ENCODE measurements at regions not wholly inside any gene's neighbourhood (a gene's known extent, or its start where the extent isn't known, plus 50 kb on each side); places are given as distances from the start of the nearest gene placed in this dataset.
"Not testable (repeated sequence)": the region's sequence is repeated elsewhere in the genome, so short reads cannot be mapped to it uniquely, and the experiment has no call there.

GRCh38 chr14:87240319-87240718, 752.7 kb downstream of the GALC start:
- not testable (repeated sequence) for DNase-seq

GRCh38 chr14:87233806-87234384, 759.1 kb downstream of the GALC start:
- no peak for DNase-seq

- DNase-seq: no peak
Observed at GRCh38 chr14:87233266-87233665, 759.7 kb downstream of the GALC start.

- no peak for DNase-seq
Observed at GRCh38 chr14:87231336-87232026, 761.5 kb downstream of the GALC start.

- no peak for DNase-seq
Observed at GRCh38 chr14:87230726-87231125, 762.3 kb downstream of the GALC start.

GRCh38 chr14:87229131-87229530, 763.9 kb downstream of the GALC start:
- DNase-seq: no peak

- no peak for DNase-seq
Observed at GRCh38 chr14:87217023-87217422, 776.0 kb downstream of the GALC start.

- no peak for DNase-seq
Observed at GRCh38 chr14:87214558-87214957, 778.4 kb downstream of the GALC start.

- no peak for DNase-seq
Observed at GRCh38 chr14:87207756-87208155, 785.2 kb downstream of the GALC start.

GRCh38 chr14:87205811-87206210, 787.2 kb downstream of the GALC start:
- DNase-seq: no peak

GRCh38 chr14:87203346-87203745, 789.6 kb downstream of the GALC start:
- DNase-seq: no peak

GRCh38 chr14:87199381-87199780, 793.6 kb downstream of the GALC start:
- DNase-seq: no peak

- no peak for DNase-seq
Observed at GRCh38 chr14:87196436-87196835, 796.5 kb downstream of the GALC start.

- DNase-seq: no peak
Observed at GRCh38 chr14:87187786-87188185, 805.2 kb downstream of the GALC start.

- no peak for DNase-seq
Observed at GRCh38 chr14:87186737-87187136, 806.2 kb downstream of the GALC start.

- no peak for DNase-seq
Observed at GRCh38 chr14:87185961-87186560, 806.9 kb downstream of the GALC start.

- no peak for DNase-seq
Observed at GRCh38 chr14:87184180-87184579, 808.8 kb downstream of the GALC start.

GRCh38 chr14:87181288-87181687, 811.7 kb downstream of the GALC start:
- no peak for DNase-seq

GRCh38 chr14:87179936-87180335, 813.0 kb downstream of the GALC start:
- DNase-seq: no peak

- no peak for DNase-seq
Observed at GRCh38 chr14:87178277-87178676, 814.7 kb downstream of the GALC start.

- DNase-seq: no peak
Observed at GRCh38 chr14:87175175-87175574, 817.8 kb downstream of the GALC start.

GRCh38 chr14:87171141-87171540, 821.8 kb downstream of the GALC start:
- no peak for DNase-seq

- no peak for DNase-seq
Observed at GRCh38 chr14:87170179-87170578, 822.8 kb downstream of the GALC start.

- DNase-seq: no peak
Observed at GRCh38 chr14:87169362-87169761, 823.6 kb downstream of the GALC start.

Measured in right lung (tissue), 2 donors.